ENCODE measurements at regions not wholly inside any gene's neighbourhood (a gene's known extent, or its start where the extent isn't known, plus 50 kb on each side); places are given as distances from the start of the nearest gene placed in this dataset.

GRCh38 chr1:240682859-240683242, 70.9 kb upstream of the GREM2 start:
- TF ChIP-seq CTCF (IDR thresholded peaks at IDR 0.05) (no peak), POLR2A (IDR thresholded peaks at IDR 0.05) (no peak)
